A673 (cell line): ENCODE measurements at regions not wholly inside any gene's neighbourhood (a gene's known extent, or its start where the extent isn't known, plus 50 kb on each side); places are given as distances from the start of the nearest gene placed in this dataset.

Source experiments
- BruUV-seq: library from RNA; stranded (reverse); fragments of 400-500 nt; replicated peaks from 2 replicates; lab custom pipeline; 2021; lab: Mats Ljungman, UMichigan
- CTCF ChIA-PET: fragments of 300-600 bp; sonication (Branson Sonifier 250); formaldehyde crosslinking; loops from one replicate; lab custom pipeline; 2022; ENCODE audit warnings: antibody characterized with exemption; lab: Charles Lee
- POLR2A ChIA-PET: fragments of 300-600 bp; sonication (Branson Sonifier 250); formaldehyde crosslinking; loops from one replicate; lab custom pipeline; 2022; ENCODE audit warnings: antibody characterized with exemption; ENCODE audit not compliant: low non-redundant PET; lab: Charles Lee
- DNase-seq: peaks from one replicate; pipeline ENCODE4 v3.0.0-alpha.2; 2015; ENCODE audit warnings: low spot score
- H3K27ac ChIP-seq: fragments of 200-600 bp; sonication (generic); 2 replicates; pipeline ENCODE4 v1.5.1; 2016; ENCODE audit warnings: mixed run types, low read depth, mild to moderate bottlenecking, mixed read lengths, antibody characterized with exemption, low read length; ENCODE audit not compliant: poor library complexity, severe bottlenecking
- H3K27me3 ChIP-seq: fragments of 200-600 bp; sonication (generic); replicated peaks from 2 replicates; pipeline ENCODE4 v1.6.1; 2017; ENCODE audit warnings: mixed run types, low read depth, mild to moderate bottlenecking, mixed read lengths, antibody characterized with exemption, low read length; ENCODE audit not compliant: insufficient read depth, poor library complexity
- H3K36me3 ChIP-seq: fragments of 200-600 bp; sonication (generic); 2 replicates; pipeline ENCODE4 v1.6.1; 2016; ENCODE audit warnings: mixed run types, mild to moderate bottlenecking, mixed read lengths, antibody characterized with exemption, low read length; ENCODE audit not compliant: insufficient read depth, poor library complexity, severe bottlenecking
- H3K4me1 ChIP-seq: fragments of 200-600 bp; sonication (generic); 2 replicates; pipeline ENCODE4 v1.6.1; 2017; ENCODE audit warnings: mixed run types, mild to moderate bottlenecking, mixed read lengths, antibody characterized with exemption, low read length; ENCODE audit not compliant: insufficient read depth, poor library complexity, severe bottlenecking
- H3K4me3 ChIP-seq: fragments of 200-600 bp; sonication (generic); 2 replicates; pipeline ENCODE4 v1.5.1; 2016; ENCODE audit warnings: low read depth, mixed run types, mild to moderate bottlenecking, mixed read lengths, low read length; ENCODE audit not compliant: poor library complexity, severe bottlenecking
- H3K9me3 ChIP-seq: fragments of 200-600 bp; sonication (generic); 2 replicates; pipeline ENCODE4 v1.6.1; 2016; ENCODE audit warnings: mixed run types, low read depth, mild to moderate bottlenecking, mixed read lengths, antibody characterized with exemption, low read length; ENCODE audit not compliant: poor library complexity, severe bottlenecking
- CTCF ChIP-seq: fragments of 300-800, 200-600 bp; sonication (generic); conservative IDR thresholded peaks from 2 replicates; pipeline ENCODE4 v1.5.1; 2017; ENCODE audit warnings: low read depth, mild to moderate bottlenecking, antibody characterized with exemption, low read length, moderate library complexity, mixed read lengths
- EZH2 ChIP-seq: fragments of 200-600 bp; sonication (generic); IDR thresholded peaks from 2 replicates; pipeline ENCODE4 v1.6.1; 2017; ENCODE audit warnings: borderline replicate concordance, low read depth, mild to moderate bottlenecking, mixed read lengths, antibody characterized with exemption, low read length; ENCODE audit not compliant: poor library complexity, severe bottlenecking
- intact Hi-C: fragments of 100-400 bp; cut with micrococcal nuclease; formaldehyde crosslinking; loops from one replicate; pipeline ENCODE4 v1.10.0; 2022; ENCODE audit not compliant: unreplicated experiment

DNA sequence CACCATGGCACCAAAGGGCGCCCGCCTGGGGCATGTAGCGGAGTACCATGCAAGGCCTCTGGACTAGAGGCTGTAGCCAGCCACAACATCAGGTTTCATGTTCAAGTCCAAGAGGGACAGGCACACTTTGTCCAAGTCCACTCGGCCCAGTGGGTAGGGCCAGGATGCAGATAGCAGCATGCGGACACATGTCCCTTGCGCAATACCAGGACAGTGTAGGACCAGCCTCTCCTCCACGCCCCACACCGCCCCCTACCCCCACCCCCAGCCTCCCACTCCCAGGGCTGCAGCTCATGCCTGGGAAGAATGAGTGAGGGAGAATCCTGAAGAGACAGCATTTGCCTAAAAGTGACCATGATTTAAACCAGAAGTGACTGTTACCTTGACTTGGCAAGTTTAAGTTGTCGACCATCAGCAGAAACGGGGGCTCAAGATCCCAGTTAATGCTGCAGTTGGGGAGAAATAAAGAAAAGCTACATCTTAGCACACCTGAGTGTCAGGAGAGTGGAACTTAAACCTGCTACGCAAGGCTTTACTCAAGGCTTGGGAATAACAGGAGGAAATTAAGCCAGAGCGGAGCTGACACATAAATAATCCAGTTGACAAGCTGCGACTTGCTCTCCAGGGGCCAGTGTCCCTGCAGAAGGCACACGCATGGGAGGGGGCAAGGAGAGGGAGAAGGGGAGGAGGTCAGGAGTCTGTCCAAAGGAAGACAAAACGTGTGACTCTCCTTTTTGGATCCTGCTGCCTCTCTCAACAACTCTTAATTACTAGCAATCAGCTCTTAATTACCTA, 221.7 kb downstream of the BCOR start:
- Histone ChIP-seq H3K27me3 (no peaks in the 10 kb centered on the region), H3K4me3 (no peak overlapping the region), H3K36me3 (no peaks in the 10 kb centered on the region), H3K9me3 (no peaks in the 10 kb centered on the region), H3K27ac (no peak overlapping the region), H3K4me1 (no peaks in the 10 kb centered on the region)
- intact Hi-C loops = no loop called here
- DNase-seq = no peak
- no TSS peak for BruUV-seq
- CTCF ChIA-PET = no interaction called here
- POLR2A ChIA-PET = no interaction called here
- TF ChIP-seq EZH2 (no peak), CTCF (no peak)

- intact Hi-C loops = no loop called here
Observed at GRCh38 chrX:39877905-39878304, 219.9 kb downstream of the BCOR start.

GRCh38 chrX:39883666-39884065, 214.1 kb downstream of the BCOR start:
- TF ChIP-seq CTCF (no peak), EZH2 (no peak)

More at GRCh38 chrX:39877905-39878304, 219.9 kb downstream of the BCOR start:
- Histone ChIP-seq H3K4me1 (no peaks in the 10 kb centered on the region), H3K4me3 (no peak overlapping the region), H3K36me3 (no peaks in the 10 kb centered on the region), H3K27me3 (no peaks in the 10 kb centered on the region), H3K27ac (no peak overlapping the region), H3K9me3 (no peaks in the 10 kb centered on the region)
- no TSS peak for BruUV-seq
- ChIA-PET POLR2A (no interaction called here), CTCF (no interaction called here)
- no peak for TF ChIP-seq CTCF
- TF ChIP-seq EZH2 = no peak
- DNase-seq = no peak

More at GRCh38 chrX:39883666-39884065, 214.1 kb downstream of the BCOR start:
- no peaks in the 10 kb centered on the region for H3K27me3 ChIP-seq
- ChIA-PET POLR2A (no interaction called here), CTCF (no interaction called here)
- no TSS peak for BruUV-seq
- no peaks in the 10 kb centered on the region for H3K9me3 ChIP-seq
- intact Hi-C loops = no loop called here
- no peak overlapping the region for H3K27ac ChIP-seq
- DNase-seq = no peak
- no peaks in the 10 kb centered on the region for H3K4me1 ChIP-seq
- no peak overlapping the region for H3K4me3 ChIP-seq
- no peaks in the 10 kb centered on the region for H3K36me3 ChIP-seq
